ENCODE measurements at regions not wholly inside any gene's neighbourhood (a gene's known extent, or its start where the extent isn't known, plus 50 kb on each side); places are given as distances from the start of the nearest gene placed in this dataset.

DNA sequence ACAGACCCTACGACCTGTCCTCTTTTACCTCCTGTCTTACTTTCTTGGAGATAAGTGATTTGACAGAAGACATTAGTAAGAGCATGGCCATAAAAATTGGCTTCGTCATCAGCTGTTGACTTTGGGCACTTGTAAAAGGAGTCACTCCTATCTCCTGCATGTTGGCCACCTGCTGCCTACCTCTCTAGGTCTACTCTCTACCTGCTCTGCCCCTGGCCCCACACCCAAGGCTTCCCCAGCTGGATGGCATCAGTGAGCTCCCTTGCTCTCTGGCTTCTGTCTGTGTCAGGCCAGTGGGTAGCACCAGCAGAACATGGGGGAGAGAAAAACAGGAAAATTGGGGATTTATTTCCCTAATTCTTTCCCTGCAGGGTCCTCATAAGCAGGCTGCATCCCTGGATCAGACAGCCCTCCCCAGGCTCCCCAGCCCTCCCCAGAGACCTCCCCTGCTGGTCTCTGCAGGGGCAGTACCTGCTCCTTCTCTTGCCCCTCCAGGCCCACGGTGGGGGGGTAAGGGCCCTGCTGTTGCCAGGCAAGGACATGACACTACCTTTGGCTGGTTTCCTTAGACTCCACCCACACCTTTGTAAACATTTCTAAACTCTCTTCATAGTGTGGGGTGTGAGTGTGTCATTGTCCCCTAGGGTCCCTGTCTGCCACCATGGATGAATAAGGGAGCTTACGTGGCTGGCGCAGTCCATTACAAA is 157.0 kb upstream of the NECTIN1 start:
- DNase-seq (ENCODE audit: low spot score): no peak

- DNase-seq (ENCODE audit: low spot score): no peak
These were observed 156.1 kb upstream of the NECTIN1 start for GRCh38 chr11:119885067-119885466.

DNA sequence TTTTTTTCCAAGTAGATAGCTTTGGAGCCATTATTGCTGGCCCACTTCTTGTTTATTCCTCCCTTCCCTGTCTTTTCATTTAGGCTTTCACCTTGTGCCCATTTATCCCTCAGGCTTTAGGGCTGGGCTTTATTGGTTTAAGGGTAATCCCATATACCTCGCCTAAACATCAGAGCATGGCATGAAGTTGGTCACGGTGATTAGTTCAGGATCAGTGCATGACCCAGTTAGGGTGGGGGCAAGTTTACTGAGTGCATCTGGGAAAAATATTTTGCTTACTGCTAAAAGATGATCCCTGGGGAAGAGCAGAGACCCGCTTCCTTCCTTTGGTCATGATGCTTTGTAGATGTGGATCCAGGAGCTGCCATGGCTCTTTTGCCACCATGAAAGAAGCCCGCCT is 153.3 kb upstream of the NECTIN1 start:
- DNase-seq (ENCODE audit: low spot score): no peak

GRCh38 chr11:119880873-119881272 is 151.9 kb upstream of the NECTIN1 start:
- DNase-seq (ENCODE audit: low spot score): no peak

DNA sequence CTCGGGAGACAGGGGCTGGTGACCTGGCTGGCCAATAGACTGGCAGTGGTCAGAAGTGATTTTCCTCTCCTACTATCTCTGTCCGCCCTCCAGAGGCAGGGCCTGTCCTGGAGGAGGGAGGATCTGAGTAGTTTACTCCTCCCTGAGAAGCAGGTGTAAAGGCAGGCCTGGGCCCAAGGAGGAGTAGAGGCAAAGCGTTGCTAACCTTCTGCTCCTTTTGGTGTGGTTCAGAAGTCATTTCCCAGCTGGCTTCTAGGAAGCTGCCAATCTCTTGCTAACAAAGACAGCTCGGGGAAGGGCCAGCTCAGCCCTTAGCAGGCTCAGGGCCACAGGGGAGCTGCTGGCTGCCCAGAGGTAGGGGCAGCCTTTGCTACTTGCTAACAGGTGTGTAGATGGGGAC is 151.1 kb upstream of the NECTIN1 start:
- DNase-seq (ENCODE audit: low spot score): no peak

DNA sequence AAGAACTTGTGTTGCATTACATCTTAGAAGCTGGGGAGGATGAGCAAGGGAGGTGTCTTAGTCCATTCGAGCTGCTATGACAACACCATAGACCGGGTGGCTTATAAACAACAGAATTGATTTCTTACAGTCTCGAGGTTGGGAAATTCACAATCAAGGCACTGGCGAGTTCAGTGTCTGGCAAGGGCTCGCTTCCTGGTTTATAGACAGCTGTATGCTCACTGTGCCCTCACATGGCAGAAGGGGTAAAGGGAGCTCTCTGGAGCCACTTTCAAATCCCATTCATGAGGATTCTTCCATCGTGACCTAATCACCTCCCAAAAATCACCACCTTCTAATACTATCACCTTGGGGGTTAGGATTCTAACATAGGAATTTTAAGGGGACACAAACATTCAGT is 150.0 kb upstream of the NECTIN1 start:
- DNase-seq (ENCODE audit: low spot score): peak; percentile 30

- no peak for DNase-seq (ENCODE audit: low spot score)
These were observed 147.8 kb upstream of the NECTIN1 start for GRCh38 chr11:119876841-119877240.

DNA sequence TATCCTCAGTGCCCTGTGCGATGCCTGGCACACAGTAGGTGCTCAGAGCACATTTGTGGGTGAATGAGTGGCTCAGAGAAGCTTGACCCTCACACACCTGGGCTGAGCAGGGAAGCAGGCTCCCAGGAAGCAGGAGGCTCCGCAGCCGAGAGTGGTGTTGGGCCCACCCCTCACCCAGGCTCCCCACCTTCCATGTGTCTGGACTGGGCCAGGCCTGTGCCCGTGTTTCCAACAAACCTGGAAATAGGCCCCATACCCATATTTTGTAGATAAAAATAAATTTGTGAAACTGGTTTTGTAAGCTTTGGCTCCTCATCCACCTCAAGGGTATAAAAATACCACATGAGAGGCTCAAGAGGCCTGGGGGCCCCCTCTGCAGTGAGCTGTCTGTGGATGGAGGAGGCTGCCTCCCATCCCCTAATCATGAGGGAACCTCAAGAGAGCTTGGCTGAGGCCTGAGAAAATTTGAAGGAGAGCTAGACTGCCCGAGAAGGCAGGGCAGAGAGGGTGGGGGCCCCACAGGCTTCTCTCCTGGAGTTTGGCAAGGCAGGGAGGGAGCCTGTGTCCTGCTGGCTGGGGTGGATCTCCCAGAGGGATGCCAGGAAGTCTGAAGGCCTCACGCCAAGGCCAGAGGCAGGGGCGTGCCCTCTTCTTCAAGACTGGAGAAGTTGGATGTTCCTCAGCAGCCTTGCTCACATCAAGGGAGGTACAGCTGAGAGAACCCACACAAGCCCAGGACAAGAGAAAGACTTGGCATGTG is 147.0 kb upstream of the NECTIN1 start:
- no peak for DNase-seq (ENCODE audit: low spot score)

GRCh38 chr11:119874660-119875238 is 145.7 kb upstream of the NECTIN1 start:
- DNase-seq (ENCODE audit: low spot score): no peak

DNA sequence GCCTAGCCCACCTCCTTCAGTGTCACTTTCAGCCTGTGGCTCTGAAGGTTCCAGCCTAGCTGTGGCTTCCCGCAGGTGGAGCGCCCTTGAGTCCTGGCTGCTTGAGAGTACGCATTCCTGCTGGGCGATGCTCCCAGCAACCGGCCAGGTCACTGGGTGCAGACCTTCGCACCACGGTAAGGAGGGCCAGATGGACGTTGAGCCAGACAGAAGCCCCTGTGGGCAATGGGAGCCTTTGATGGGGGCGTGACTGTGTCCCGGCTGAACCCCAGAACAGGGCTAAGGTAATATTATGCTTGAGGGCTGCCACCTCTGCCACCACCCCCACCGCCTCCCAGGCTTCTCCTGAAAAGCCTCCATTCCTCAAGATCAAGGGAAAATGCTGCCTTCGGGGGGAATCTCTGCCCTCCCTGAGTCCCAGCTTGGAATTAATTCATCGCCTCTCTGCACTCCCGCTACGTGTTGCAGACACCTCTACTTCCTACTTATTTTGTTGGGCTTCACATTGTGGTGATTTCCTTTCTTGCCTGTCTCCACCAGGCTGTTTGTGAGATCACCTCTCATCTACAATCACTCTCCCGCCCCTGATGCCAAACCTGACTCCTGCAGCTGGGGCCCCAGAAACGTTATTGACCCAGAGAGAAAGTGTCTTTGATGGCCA is 144.9 kb upstream of the NECTIN1 start:
- DNase-seq (ENCODE audit: low spot score): no peak

GRCh38 chr11:119872611-119873310 is 143.8 kb upstream of the NECTIN1 start:
- DNase-seq (ENCODE audit: low spot score): no peak

DNA sequence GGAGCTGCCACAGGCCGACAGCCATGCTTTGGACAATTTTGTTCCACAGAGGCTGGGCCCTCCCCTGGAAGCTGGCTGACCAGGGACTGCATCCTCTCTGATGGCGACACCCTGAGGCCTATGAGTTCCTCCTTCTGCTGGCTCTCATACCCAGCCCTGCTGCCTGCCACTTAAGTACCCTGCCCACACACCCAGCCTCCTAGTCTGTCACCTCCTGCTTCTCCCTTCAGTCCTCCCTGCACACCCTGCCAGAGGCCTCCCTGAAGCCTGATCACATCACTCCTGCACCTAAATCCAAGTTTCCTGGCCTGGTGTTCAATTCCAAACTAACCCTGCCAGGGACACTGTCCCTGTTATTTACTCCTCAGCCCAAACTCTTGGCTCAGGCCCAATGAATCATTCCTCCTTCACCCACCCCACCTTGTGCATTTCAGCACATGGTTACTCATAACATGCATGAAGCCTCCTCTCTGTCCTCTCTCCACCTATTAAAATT is 136.7 kb upstream of the NECTIN1 start:
- no peak for DNase-seq (ENCODE audit: low spot score)

DNA sequence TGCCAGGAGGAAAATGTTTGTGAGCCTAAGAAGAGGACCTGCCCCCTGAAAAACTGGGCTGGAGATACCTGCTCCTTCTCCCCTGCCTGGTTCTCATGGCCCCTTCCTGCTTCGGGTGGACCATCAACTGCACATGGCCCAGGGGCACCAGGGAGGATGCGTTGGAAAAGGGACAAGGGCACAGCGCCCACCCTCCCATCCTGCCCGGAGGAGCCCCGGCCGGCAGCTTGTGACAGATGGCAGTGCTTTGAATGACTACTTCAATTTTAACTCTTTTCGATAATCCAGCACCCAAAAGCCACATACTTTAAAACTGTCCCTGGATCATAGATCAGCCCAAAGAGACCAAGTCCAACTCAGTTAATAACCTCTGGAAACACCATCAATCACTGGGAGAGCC is 135.8 kb upstream of the NECTIN1 start:
- no peak for DNase-seq (ENCODE audit: low spot score)

DNA sequence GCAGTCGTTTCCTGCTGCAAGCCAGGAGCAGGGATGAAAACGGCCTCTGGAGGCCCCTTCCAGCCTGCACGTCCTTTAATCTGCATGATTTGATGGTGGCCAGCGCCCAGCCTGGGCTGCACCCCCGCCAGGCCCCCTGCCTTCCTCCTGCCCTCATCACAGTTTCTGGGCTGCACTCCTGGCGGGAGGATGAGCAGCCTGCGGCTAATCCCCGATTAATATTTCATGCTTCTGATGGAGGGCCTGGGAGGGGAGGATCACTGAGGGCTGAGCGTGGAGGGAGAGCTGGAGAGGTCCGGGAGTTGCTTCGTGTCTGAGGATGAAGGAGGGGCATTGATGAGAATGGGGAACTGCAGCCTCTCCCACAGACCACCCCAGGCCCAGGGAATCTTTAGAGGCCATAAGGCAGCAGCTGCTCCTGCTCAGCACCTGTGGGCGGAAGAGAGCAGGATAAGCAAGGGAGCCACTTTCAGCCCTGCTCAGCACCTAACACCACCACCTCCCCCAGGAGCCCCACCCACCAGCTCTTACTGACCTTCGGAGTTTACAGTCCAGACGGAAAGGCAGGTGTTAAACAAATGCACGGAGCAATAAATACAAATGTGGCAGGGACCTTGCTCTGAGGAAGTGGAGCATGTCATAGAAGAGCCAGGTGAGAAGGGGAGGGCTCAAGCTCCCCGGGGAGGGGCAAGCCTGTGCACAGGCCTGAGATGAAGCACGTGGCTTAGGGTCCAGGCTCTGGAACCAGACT is 135.0 kb upstream of the NECTIN1 start:
- no peak for DNase-seq (ENCODE audit: low spot score)

GRCh38 chr11:119863236-119863635 is 134.2 kb upstream of the NECTIN1 start:
- no peak for DNase-seq (ENCODE audit: low spot score)

DNA sequence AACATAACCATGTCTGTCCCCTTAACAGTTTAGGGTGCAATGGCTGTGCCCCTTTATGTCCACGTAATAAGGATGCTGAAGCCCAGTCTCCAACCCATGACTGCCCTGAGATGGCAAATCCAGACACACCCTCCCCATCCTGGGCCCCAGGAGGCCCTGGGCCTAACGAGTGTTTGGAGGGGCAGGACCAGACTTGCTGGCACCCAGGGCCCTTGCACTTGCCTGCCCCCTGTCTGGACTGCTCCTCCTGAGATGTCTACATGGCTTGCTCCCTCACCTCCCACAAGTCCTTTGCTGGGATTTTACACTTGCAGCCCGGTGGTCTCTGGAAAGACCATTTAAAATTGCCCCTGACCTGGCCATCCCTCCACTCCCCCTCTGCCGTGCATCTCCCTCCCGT is 132.2 kb upstream of the NECTIN1 start:
- DNase-seq (ENCODE audit: low spot score): no peak

- no peak for DNase-seq (ENCODE audit: low spot score)
These were observed 131.6 kb upstream of the NECTIN1 start for GRCh38 chr11:119860561-119861094.

- no peak for DNase-seq (ENCODE audit: low spot score)
These were observed 130.7 kb upstream of the NECTIN1 start for GRCh38 chr11:119859684-119860083.

DNA sequence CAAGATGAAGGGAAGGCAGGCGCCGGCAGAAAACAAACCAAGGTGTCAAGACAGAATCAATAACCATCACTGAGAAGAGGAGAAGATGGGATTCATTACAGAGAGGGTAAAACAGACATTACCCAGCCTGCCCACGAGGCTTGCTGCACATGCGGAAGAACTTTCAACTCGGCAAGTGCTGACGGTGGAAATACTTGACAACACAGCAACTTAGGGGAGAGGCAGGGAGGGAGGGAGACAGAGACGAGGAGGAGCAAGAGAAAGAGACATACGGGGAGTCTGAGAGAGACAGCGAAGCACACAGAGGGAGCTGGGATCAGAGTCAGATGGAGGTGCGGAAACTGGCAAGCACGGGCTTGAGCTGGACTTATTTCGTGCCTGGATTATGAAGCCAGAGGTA is 129.3 kb upstream of the NECTIN1 start:
- no peak for DNase-seq (ENCODE audit: low spot score)

DNA sequence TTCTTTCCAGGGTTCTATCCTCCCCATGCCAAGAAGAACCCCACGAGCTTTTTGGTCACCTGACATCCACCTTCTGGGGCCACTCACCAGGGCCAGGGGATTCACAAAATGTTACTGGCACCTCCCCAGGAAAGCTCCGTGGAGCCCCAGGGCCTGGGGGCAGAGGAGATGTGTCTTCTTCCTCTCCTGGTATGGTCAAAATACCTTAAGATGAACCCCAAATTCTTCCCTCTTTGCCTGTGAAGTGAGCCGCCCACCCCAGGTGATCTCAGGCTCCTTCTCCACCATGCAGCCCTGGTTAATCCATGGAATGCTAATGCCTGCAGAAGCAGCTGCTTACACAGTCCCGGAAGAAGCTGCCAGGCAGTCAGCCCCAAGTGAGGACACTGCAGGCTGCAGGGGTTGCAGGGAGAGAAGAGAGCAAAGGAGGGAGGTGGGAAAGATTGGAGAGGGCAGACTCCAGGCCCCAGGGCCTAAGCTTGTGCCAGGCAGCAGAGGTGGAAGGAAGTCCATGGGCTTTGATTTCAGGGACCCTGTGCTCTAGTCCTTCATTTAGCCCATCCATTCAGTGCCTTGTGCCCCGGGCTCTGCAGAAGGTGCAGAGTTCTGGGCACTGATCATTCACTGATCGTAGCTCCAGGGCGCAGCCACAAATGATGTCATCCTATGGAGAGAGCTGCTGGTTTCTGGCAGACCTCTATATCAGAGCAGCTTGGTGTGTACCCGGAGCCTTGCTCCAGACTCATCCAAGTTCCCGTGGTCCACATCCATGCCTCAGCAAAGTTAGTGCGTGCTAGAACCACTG is 127.9 kb upstream of the NECTIN1 start:
- DNase-seq (ENCODE audit: low spot score): no peak

Data from Ammon's horn (tissue), 1 donor.